ENCODE measurements at regions not wholly inside any gene's neighbourhood (a gene's known extent, or its start where the extent isn't known, plus 50 kb on each side); places are given as distances from the start of the nearest gene placed in this dataset.

GRCh38 chr5:5919411-5919810 is 458.9 kb downstream of the MED10 start:
- TF ChIP-seq POLR2A (IDR thresholded peaks at IDR 0.05; ENCODE audit: low read depth, low read length) (no peak), POLR2AphosphoS5 (IDR thresholded peaks at IDR 0.05; ENCODE audit: low read depth, low read length) (no peak)

All from GM12892 (cell line).